ENCODE measurements at regions not wholly inside any gene's neighbourhood (a gene's known extent, or its start where the extent isn't known, plus 50 kb on each side); places are given as distances from the start of the nearest gene placed in this dataset.
A peak's percentile ranks its signal among the peaks of the same experiment; 100 is the strongest.

- TF ChIP-seq CTCF (IDR thresholded peaks at IDR 0.05; ENCODE audit: insufficient read depth, low read length, poor library complexity, severe bottlenecking), result no peak
- TF ChIP-seq EZH2phosphoT487 (conservative IDR thresholded peaks at IDR 0.05; ENCODE audit: low read length), result no peak
- Histone ChIP-seq H3K4me2 (ENCODE audit: low read depth, low read length, poor library complexity, severe bottlenecking) (peak overlapping the region; percentile 87), H3K79me2 (ENCODE audit: insufficient read depth, low read length) (peaks cover 56% of the 10 kb centered on the region)
These were observed 61.5 kb downstream of the GSPT2 start for GRCh38 chrX:51804741-51805140.

GRCh38 chrX:51813886-51814460 is 70.7 kb downstream of the GSPT2 start:
- no peaks in the 10 kb centered on the region for H3F3A ChIP-seq (ENCODE audit: insufficient read depth)

More at GRCh38 chrX:51804741-51805140, 61.5 kb downstream of the GSPT2 start:
- H3K27me3 ChIP-seq (ENCODE audit: low read length), result no peaks in the 10 kb centered on the region
- no peaks in the 10 kb centered on the region for H4K20me1 ChIP-seq (ENCODE audit: low read depth, low read length)
- no peak overlapping the region for H3K9ac ChIP-seq (ENCODE audit: low read length)
- no peaks in the 10 kb centered on the region for H3K9me2 ChIP-seq (replicated peaks; ENCODE audit: insufficient read depth, low read length)
- H2AFZ ChIP-seq (ENCODE audit: low read depth, low read length, severe bottlenecking), result no peak overlapping the region
- no peaks in the 10 kb centered on the region for H3K9me3 ChIP-seq (ENCODE audit: insufficient read depth, low read length)
- peaks cover 3% of the 10 kb centered on the region; the same call in 1 of the 2 replicates for H3K36me3 ChIP-seq (ENCODE audit: low read length)
- no peak overlapping the region for H3K27ac ChIP-seq (ENCODE audit: low read depth, low read length)
- H3K4me3 ChIP-seq (ENCODE audit: insufficient read depth, low read length, poor library complexity, severe bottlenecking), result no peak overlapping the region
- H3F3A ChIP-seq (ENCODE audit: insufficient read depth), result peaks cover 11% of the 10 kb centered on the region; the same call in 1 of the 2 replicates

GRCh38 chrX:51824061-51824460 is 69.4 kb upstream of the MAGED1 start:
- H3K36me3 ChIP-seq (ENCODE audit: low read length), result no peaks in the 10 kb centered on the region
- H3K27me3 ChIP-seq (ENCODE audit: low read length), result no peaks in the 10 kb centered on the region
- H3K9ac ChIP-seq (ENCODE audit: low read length), result no peak overlapping the region
- H3K79me2 ChIP-seq (ENCODE audit: insufficient read depth, low read length), result peaks cover 79% of the 10 kb centered on the region
- H4K20me1 ChIP-seq (ENCODE audit: low read depth, low read length), result 0 out of 2 replicates have a peak, but pooled peaks cover 6% of the 10 kb centered on the region
- TF ChIP-seq EZH2phosphoT487 (conservative IDR thresholded peaks at IDR 0.05; ENCODE audit: low read length) (no peak), CTCF (IDR thresholded peaks at IDR 0.05; ENCODE audit: insufficient read depth, low read length, poor library complexity, severe bottlenecking) (no peak)
- no peak overlapping the region for H3K4me2 ChIP-seq (ENCODE audit: low read depth, low read length, poor library complexity, severe bottlenecking)
- no peaks in the 10 kb centered on the region for H3F3A ChIP-seq (ENCODE audit: insufficient read depth)
- no peaks in the 10 kb centered on the region for H3K9me3 ChIP-seq (ENCODE audit: insufficient read depth, low read length)
- H3K4me3 ChIP-seq (ENCODE audit: insufficient read depth, low read length, poor library complexity, severe bottlenecking), result no peak overlapping the region
- H2AFZ ChIP-seq (ENCODE audit: low read depth, low read length, severe bottlenecking), result no peak overlapping the region
- no peaks in the 10 kb centered on the region for H3K9me2 ChIP-seq (replicated peaks; ENCODE audit: insufficient read depth, low read length)
- no peak overlapping the region for H3K27ac ChIP-seq (ENCODE audit: low read depth, low read length)

More at GRCh38 chrX:51813886-51814460, 70.7 kb downstream of the GSPT2 start:
- Histone ChIP-seq H4K20me1 (ENCODE audit: low read depth, low read length) (no peaks in the 10 kb centered on the region), H3K27me3 (ENCODE audit: low read length) (no peaks in the 10 kb centered on the region), H3K27ac (ENCODE audit: low read depth, low read length) (no peak overlapping the region), H3K9me2 (replicated peaks; ENCODE audit: insufficient read depth, low read length) (no peaks in the 10 kb centered on the region), H3K9me3 (ENCODE audit: insufficient read depth, low read length) (no peaks in the 10 kb centered on the region), H3K9ac (ENCODE audit: low read length) (no peak overlapping the region), H3K79me2 (ENCODE audit: insufficient read depth, low read length) (peaks cover 71% of the 10 kb centered on the region; the same call in 1 of the 2 replicates), H3K36me3 (ENCODE audit: low read length) (no peaks in the 10 kb centered on the region), H2AFZ (ENCODE audit: low read depth, low read length, severe bottlenecking) (no peak overlapping the region), H3K4me3 (ENCODE audit: insufficient read depth, low read length, poor library complexity, severe bottlenecking) (no peak overlapping the region), H3K4me2 (ENCODE audit: low read depth, low read length, poor library complexity, severe bottlenecking) (no peak overlapping the region)
- TF ChIP-seq EZH2phosphoT487 (conservative IDR thresholded peaks at IDR 0.05; ENCODE audit: low read length), result no peak
- no peak for TF ChIP-seq CTCF (IDR thresholded peaks at IDR 0.05; ENCODE audit: insufficient read depth, low read length, poor library complexity, severe bottlenecking)

All from SU-DHL-6 (cell line).